HCT116 (cell line): ENCODE measurements at regions not wholly inside any gene's neighbourhood (a gene's known extent, or its start where the extent isn't known, plus 50 kb on each side); places are given as distances from the start of the nearest gene placed in this dataset.

Experiments used
- ATAC-seq: fragments of 200-7000 bp; cut with Tn5 transposase; 2 replicates; pipeline ENCODE4 v1.9.1; 2020; ENCODE audit warnings: mild to moderate bottlenecking, moderate library complexity
- BruUV-seq: library from RNA; stranded (reverse); fragments of 400-500 nt; replicated peaks from 2 replicates; lab custom pipeline; 2021; lab: Mats Ljungman, UMichigan
- CTCF ChIA-PET: fragments of 300-600 bp; sonication (Branson Sonifier 250); formaldehyde crosslinking; loops from one replicate; lab custom pipeline; 2021; ENCODE audit warnings: antibody characterized with exemption; lab: Charles Lee
- POLR2A ChIA-PET: fragments of 300-600, 350-600 bp; sonication (Branson Sonifier 250); formaldehyde crosslinking; loops from one replicate; lab custom pipeline; 2021; ENCODE audit warnings: antibody characterized with exemption; lab: Charles Lee
- RAD21 ChIA-PET, 2 experiments: fragments of 300-600 bp; sonication (Branson Sonifier 250); formaldehyde crosslinking; loops; one replicate each; lab custom pipeline; 2023; ENCODE audit warnings: low total read pairs in 2 of 2; ENCODE audit not compliant: uncharacterized antibody in 2 of 2, unreplicated experiment in 2 of 2, low non-redundant PET in 1 of 2; lab: Charles Lee
- DNase-seq: peaks from one replicate; pipeline ENCODE4 v3.0.0-alpha.2; 2010; ENCODE audit warnings: low read depth, low spot score
- H2AFZ ChIP-seq: fragments of 200-600 bp; shearing (Covaris generic), sonication (generic); 2 replicates; pipeline ENCODE4 v1.6.1; 2017; ENCODE audit warnings: low read depth, mixed run types, mixed read lengths, antibody characterized with exemption, low read length; ENCODE audit not compliant: poor library complexity, severe bottlenecking
- H3K27ac ChIP-seq: 2 replicates; pipeline ENCODE4 v1.5.1; 2012; ENCODE audit warnings: low read depth, low read length
- H3K27me3 ChIP-seq: fragments of 200-600 bp; sonication (generic); 2 replicates; pipeline ENCODE4 v1.6.1; 2016; ENCODE audit warnings: mixed run types, low read length, mixed read lengths; ENCODE audit not compliant: insufficient read depth
- H3K36me3 ChIP-seq, 2 experiments: fragments of 200-500 bp in 1 of 2; fragments of 200-600 bp in 1 of 2; sonication (Bioruptor generic) in 1 of 2; sonication (generic) in 1 of 2; 2 replicates each; pipeline versions ENCODE4 v1.5.1 to v1.6.1; 2014 to 2016; ENCODE audit warnings: low read length in 2 of 2, inconsistent platforms in 1 of 2, mixed read lengths in 1 of 2, mixed run types in 1 of 2; ENCODE audit not compliant: insufficient read depth in 2 of 2, control insufficient read depth in 1 of 2
- H3K4me1 ChIP-seq, 2 experiments: fragments of 200-600 bp in 1 of 2; sonication (generic) in 1 of 2; 2 replicates each; pipeline versions ENCODE4 v1.5.1 to v1.6.1; 2012 to 2017; ENCODE audit warnings: low read length in 2 of 2, inconsistent platforms in 1 of 2, mild to moderate bottlenecking in 1 of 2, mixed read lengths in 1 of 2, mixed run types in 1 of 2, moderate library complexity in 1 of 2; ENCODE audit not compliant: insufficient read depth in 2 of 2, control insufficient read depth in 1 of 2
- H3K4me2 ChIP-seq: fragments of 200-600 bp; sonication (generic); 2 replicates; pipeline ENCODE4 v1.6.1; 2017; ENCODE audit warnings: mixed run types, low read length, mixed read lengths
- H3K4me3 ChIP-seq, 2 experiments: fragments of 200-600 bp in 1 of 2; sonication (generic) in 1 of 2; replicated peaks in 1 of 2; 2 replicates each; pipeline ENCODE4 v1.5.1; 2011 to 2016; ENCODE audit warnings: low read length in 2 of 2, control low read depth in 1 of 2, low read depth in 1 of 2, mild to moderate bottlenecking in 1 of 2, mixed read lengths in 1 of 2, mixed run types in 1 of 2
- H3K79me2 ChIP-seq: fragments of 200-600 bp; sonication (generic); 2 replicates; pipeline ENCODE4 v1.6.1; 2017; ENCODE audit warnings: mild to moderate bottlenecking, mixed run types, low read length, moderate library complexity, mixed read lengths; ENCODE audit not compliant: insufficient read depth
- H3K9ac ChIP-seq: fragments of 200-600 bp; sonication (generic); 2 replicates; pipeline ENCODE4 v1.6.1; 2016; ENCODE audit warnings: low read length, mixed read lengths
- H3K9me2 ChIP-seq: fragments of 200-600 bp; sonication (generic), shearing (Covaris generic); 2 replicates; pipeline ENCODE4 v1.6.1; 2017; ENCODE audit warnings: mixed run types, mild to moderate bottlenecking, moderate library complexity; ENCODE audit not compliant: insufficient read depth
- H3K9me3 ChIP-seq, 2 experiments: fragments of 200-500 bp in 1 of 2; fragments of 200-600 bp in 1 of 2; sonication (Bioruptor generic) in 1 of 2; sonication (generic) in 1 of 2; 2 replicates each; pipeline ENCODE4 v1.6.1; 2014 to 2017; ENCODE audit warnings: low read length in 2 of 2, mixed read lengths in 2 of 2, inconsistent platforms in 1 of 2, low read depth in 1 of 2, mild to moderate bottlenecking in 1 of 2, mixed run types in 1 of 2, moderate library complexity in 1 of 2; ENCODE audit not compliant: control insufficient read depth in 1 of 2, insufficient read depth in 1 of 2
- H4K20me1 ChIP-seq: fragments of 200-600 bp; sonication (generic), shearing (Covaris generic); 2 replicates; pipeline ENCODE4 v1.6.1; 2017; ENCODE audit warnings: mixed run types, mild to moderate bottlenecking, moderate library complexity; ENCODE audit not compliant: insufficient read depth
- CBX3 ChIP-seq: IDR thresholded peaks from 2 replicates; pipeline ENCODE4 v1.6.1; 2012; ENCODE audit warnings: low read depth
- CTCF ChIP-seq, 3 experiments: fragments of 200-600 bp in 1 of 3; sonication (generic) in 1 of 3; IDR thresholded peaks in 2 of 3; conservative IDR thresholded peaks in 1 of 3; 2 replicates each; pipeline ENCODE4 v1.5.1; 2012 to 2017; ENCODE audit warnings: low read depth in 2 of 3, low read length in 2 of 3, antibody characterized with exemption in 1 of 3, borderline replicate concordance in 1 of 3, control low read depth in 1 of 3, mild to moderate bottlenecking in 1 of 3, mixed read lengths in 1 of 3, mixed run types in 1 of 3, moderate library complexity in 1 of 3; ENCODE audit not compliant: insufficient read depth in 1 of 3
- ELF1 ChIP-seq: IDR thresholded peaks from 2 replicates; pipeline ENCODE4 v1.6.1; 2012; ENCODE audit warnings: low read depth, borderline replicate concordance
- JUND ChIP-seq: IDR thresholded peaks from 2 replicates; pipeline ENCODE4 v1.6.1; 2012
- SRF ChIP-seq: IDR thresholded peaks from 2 replicates; pipeline ENCODE4 v1.6.1; 2012; ENCODE audit warnings: low read depth
- ZBTB33 ChIP-seq: IDR thresholded peaks from 2 replicates; pipeline ENCODE4 v1.6.1; 2011; ENCODE audit warnings: mild to moderate bottlenecking, low read length, moderate library complexity; ENCODE audit not compliant: insufficient replicate concordance; ENCODE audit errors: extremely low read depth
- ZFX ChIP-seq: fragments of 450-650 bp; IDR thresholded peaks from 2 replicates; pipeline ENCODE4 v1.6.1; 2017
- intact Hi-C: fragments of 100-400 bp; cut with micrococcal nuclease; formaldehyde crosslinking; loops from 2 replicates; pipeline ENCODE4 v1.10.0; 2022

- H2AFZ ChIP-seq: no peak overlapping the region
- no peak for TF ChIP-seq ELF1
- no peaks in the 10 kb centered on the region for H3K9me2 ChIP-seq
- H3K4me2 ChIP-seq: no peak overlapping the region
- no peak for DNase-seq
- no peaks in the 10 kb centered on the region for H3K27me3 ChIP-seq
- no peak overlapping the region for H3K9ac ChIP-seq
- RAD21 ChIA-PET: no interaction called here
- H3K36me3 ChIP-seq: no peaks in the 10 kb centered on the region
- H3K4me1 ChIP-seq: no peaks in the 10 kb centered on the region
- H3K79me2 ChIP-seq: no peaks in the 10 kb centered on the region
- H3K4me3 ChIP-seq: no peak overlapping the region
- no peak for ATAC-seq
- POLR2A ChIA-PET: no interaction called here
- CTCF ChIA-PET: no interaction called here
- peaks cover 3 to 24% of the 10 kb centered on the region in 2 experiments; a peak in 3 of 4 replicates for H3K9me3 ChIP-seq
- H3K27ac ChIP-seq: no peak overlapping the region
- no TSS peak for BruUV-seq
- no peaks in the 10 kb centered on the region for H4K20me1 ChIP-seq
- intact Hi-C loops: no loop called here
Observed at GRCh38 chr14:27485193-27485592, 887.4 kb upstream of the NOVA1 start.

GRCh38 chr14:27506272-27506671 lies 908.4 kb upstream of the NOVA1 start:
- Histone ChIP-seq H3K9me3 (peaks cover 4 to 19% of the 10 kb centered on the region in 2 experiments; a peak in 2 of 4 replicates), H4K20me1 (no peaks in the 10 kb centered on the region), H3K27me3 (no peaks in the 10 kb centered on the region), H3K4me3 (no peak overlapping the region), H3K9ac (no peak overlapping the region), H3K9me2 (no peaks in the 10 kb centered on the region), H2AFZ (no peak overlapping the region), H3K4me2 (no peak overlapping the region), H3K36me3 (no peaks in the 10 kb centered on the region), H3K79me2 (no peaks in the 10 kb centered on the region), H3K4me1 (no peaks in the 10 kb centered on the region), H3K27ac (no peak overlapping the region)
- DNase-seq (no peak), ATAC-seq (no peak)
- intact Hi-C loops: no loop called here
- RAD21 ChIA-PET: no interaction called here
- no peak for TF ChIP-seq CBX3
- no peak for TF ChIP-seq ZBTB33
- TF ChIP-seq ELF1: no peak
- TF ChIP-seq JUND: no peak
- TF ChIP-seq CTCF (IDR thresholded peaks at IDR 0.05 in 2 of 3, conservative IDR thresholded peaks at IDR 0.05 in 1 of 3; ENCODE audit: borderline replicate concordance in 1 of 3, insufficient read depth in 1 of 3, low read depth in 2 of 3, low read length in 2 of 3): no peak
- TF ChIP-seq ZFX: no peak
- TF ChIP-seq SRF: no peak
- CTCF ChIA-PET: no interaction called here
- POLR2A ChIA-PET: no interaction called here
- no TSS peak for BruUV-seq
